Natural killer cell (primary cell): ENCODE measurements at regions not wholly inside any gene's neighbourhood (a gene's known extent, or its start where the extent isn't known, plus 50 kb on each side); places are given as distances from the start of the nearest gene placed in this dataset.

Experiments
- ATAC-seq, 3 donors: fragments of 150-1000 bp in 2 of 3; fragments of 200-7000 bp in 1 of 3; cut with Tn5 transposase; 1 replicate in 1 of 3; 2 replicates in 2 of 3; pipeline ENCODE4 v1.10.0; 2021; ENCODE audit warnings: mild to moderate bottlenecking in 2 of 3, moderate library complexity in 2 of 3
- DNase-seq, 2 donors: peaks; one replicate each; pipeline versions ENCODE4 v3.0.0 to v3.0.0-alpha.2; 2013 to 2021; ENCODE audit warnings: mixed read lengths in 1 of 2
- H3K27ac ChIP-seq: one replicate; pipeline ENCODE4 v1.5.1; 2013; ENCODE audit warnings: mild to moderate bottlenecking, low read length
- H3K27me3 ChIP-seq: one replicate; pipeline ENCODE4 v1.6.1; 2013; ENCODE audit warnings: low read length; ENCODE audit not compliant: control insufficient read depth, insufficient read depth
- H3K36me3 ChIP-seq: one replicate; pipeline ENCODE4 v1.6.1; 2013; ENCODE audit warnings: low read length; ENCODE audit not compliant: control insufficient read depth, insufficient read depth
- H3K4me1 ChIP-seq: one replicate; pipeline ENCODE4 v1.6.1; 2013; ENCODE audit warnings: low read length; ENCODE audit not compliant: control insufficient read depth, insufficient read depth
- H3K4me3 ChIP-seq: one replicate; pipeline ENCODE4 v1.5.1; 2013; ENCODE audit warnings: low read length
- H3K9me3 ChIP-seq: one replicate; pipeline ENCODE4 v1.6.1; 2013; ENCODE audit warnings: low read length; ENCODE audit not compliant: control insufficient read depth, insufficient read depth
- H3K27ac Mint-ChIP-seq, 2 donors: one replicate each; pipeline ENCODE4 v1.8.0; 2022; ENCODE audit warnings: mild to moderate bottlenecking in 2 of 2, mixed read lengths in 2 of 2, moderate library complexity in 1 of 2
- H3K27me3 Mint-ChIP-seq, 2 donors: one replicate each; pipeline ENCODE4 v1.8.0; 2022; ENCODE audit warnings: low read depth in 2 of 2, mixed read lengths in 2 of 2
- H3K36me3 Mint-ChIP-seq: one replicate; pipeline ENCODE4 v1.8.0; 2022; ENCODE audit warnings: mixed read lengths
- H3K4me1 Mint-ChIP-seq, 2 donors: one replicate each; pipeline ENCODE4 v1.8.0; 2022; ENCODE audit warnings: mixed read lengths in 2 of 2
- H3K4me3 Mint-ChIP-seq: one replicate; pipeline ENCODE4 v1.8.0; 2022; ENCODE audit warnings: mild to moderate bottlenecking, moderate library complexity, mixed read lengths
- H3K9me3 Mint-ChIP-seq, 2 donors: one replicate each; pipeline ENCODE4 v1.8.0; 2022; ENCODE audit warnings: mixed read lengths in 2 of 2
- CTCF ChIP-seq: fragments of 200-600 bp; IDR thresholded peaks from one replicate; pipeline ENCODE4 v1.8.0; 2022; ENCODE audit warnings: antibody characterized with exemption
- WGBS: methylation state at CpG from one replicate; pipeline ENCODE4 v1.1.7; 2013; ENCODE audit warnings: missing lambda C conversion rate; ENCODE audit not compliant: insufficient coverage; 5-methylcytosine and 5-hydroxymethylcytosine counted together
- intact Hi-C: fragments of 100-400 bp; cut with micrococcal nuclease; formaldehyde crosslinking; loops from one replicate; pipeline ENCODE4 v1.14.2; 2022

- intact Hi-C loops, result no loop called here
- Histone ChIP-seq H3K36me3 (no peaks in the 10 kb centered on the region), H3K4me3 (no peak overlapping the region), H3K9me3 (no peaks in the 10 kb centered on the region), H3K27ac (no peak overlapping the region), H3K27me3 (no peaks in the 10 kb centered on the region), H3K4me1 (no peaks in the 10 kb centered on the region)
- Mint-ChIP-seq H3K36me3 (no peaks in the 10 kb centered on the region), H3K4me3 (no peak overlapping the region), H3K27me3 (peaks cover 0 to 4% of the 10 kb centered on the region in 2 donors), H3K4me1 (no peaks in the 10 kb centered on the region), H3K9me3 (no peaks in the 10 kb centered on the region), H3K27ac (no peak overlapping the region)
- ATAC-seq, result no peak
- whole genome bisulfite sequencing, result 89% methylated on average over 7 of the region's 7 CpGs
- no peak for DNase-seq
- TF ChIP-seq CTCF, result no peak
Measured at GRCh38 chr1:29623501-29623900, 387.2 kb downstream of the PTPRU start.

GRCh38 chr1:29621826-29622435, 385.6 kb downstream of the PTPRU start:
- no peak overlapping the region for H3K27ac Mint-ChIP-seq
- TF ChIP-seq CTCF, result no peak
- DNase-seq, result no peak
- H3K4me3 Mint-ChIP-seq, result no peak overlapping the region
- no peaks in the 10 kb centered on the region for H3K36me3 Mint-ChIP-seq
- H3K27me3 ChIP-seq, result no peaks in the 10 kb centered on the region
- intact Hi-C loops, result no loop called here
- H3K27me3 Mint-ChIP-seq, result peaks cover 0 to 3% of the 10 kb centered on the region in 2 donors
- H3K9me3 ChIP-seq, result no peaks in the 10 kb centered on the region
- H3K36me3 ChIP-seq, result no peaks in the 10 kb centered on the region
- H3K4me1 ChIP-seq, result no peaks in the 10 kb centered on the region
- no peak overlapping the region for H3K27ac ChIP-seq
- ATAC-seq, result no peak
- 82% methylated on average over 11 of the region's 11 CpGs for WGBS
- H3K4me3 ChIP-seq, result no peak overlapping the region
- no peaks in the 10 kb centered on the region for H3K9me3 Mint-ChIP-seq
- no peaks in the 10 kb centered on the region for H3K4me1 Mint-ChIP-seq

GRCh38 chr1:29620631-29621030, 384.3 kb downstream of the PTPRU start:
- H3K4me1 ChIP-seq, result no peaks in the 10 kb centered on the region

More at GRCh38 chr1:29620631-29621030, 384.3 kb downstream of the PTPRU start:
- intact Hi-C loops, result no loop called here
- Histone ChIP-seq H3K36me3 (no peaks in the 10 kb centered on the region), H3K4me3 (no peak overlapping the region), H3K9me3 (no peaks in the 10 kb centered on the region), H3K27me3 (peaks cover 2% of the 10 kb centered on the region), H3K27ac (no peak overlapping the region)
- no peak for TF ChIP-seq CTCF
- DNase-seq (no peak), ATAC-seq (no peak)
- Mint-ChIP-seq H3K27me3 (peaks cover 6% of the 10 kb centered on the region in 2 donors), H3K27ac (no peak overlapping the region), H3K4me1 (no peaks in the 10 kb centered on the region), H3K4me3 (no peak overlapping the region), H3K9me3 (no peaks in the 10 kb centered on the region), H3K36me3 (no peaks in the 10 kb centered on the region)
- 94% methylated on average over 7 of the region's 7 CpGs for WGBS
